GM23338 (cell line): ENCODE measurements at regions not wholly inside any gene's neighbourhood (a gene's known extent, or its start where the extent isn't known, plus 50 kb on each side); places are given as distances from the start of the nearest gene placed in this dataset.

Source experiments
- ATAC-seq: fragments of 200-7000 bp; cut with Tn5 transposase; 3 replicates; pipeline ENCODE4 v1.9.1; 2020
- DNase-seq: peaks from one replicate; pipeline ENCODE4 v3.0.0-alpha.2; 2015; ENCODE audit warnings: low spot score
- H2AFZ ChIP-seq: fragments of 200-600 bp; sonication (generic); 2 replicates; pipeline ENCODE4 v1.8.0; 2016; ENCODE audit warnings: antibody characterized with exemption, mild to moderate bottlenecking, moderate library complexity
- H3F3A ChIP-seq: fragments of 200-600 bp; sonication (generic); replicated peaks from 2 replicates; pipeline ENCODE4 v1.8.0; 2017; ENCODE audit warnings: antibody characterized with exemption, mixed run types, low read depth
- H3K27ac ChIP-seq: fragments of 200-600 bp; sonication (generic); 2 replicates; pipeline ENCODE4 v1.6.1; 2016; ENCODE audit warnings: low read depth
- H3K27me3 ChIP-seq: fragments of 200-600 bp; sonication (generic); 2 replicates; pipeline ENCODE4 v1.8.0; 2016; ENCODE audit warnings: mild to moderate bottlenecking, mixed run types, moderate library complexity; ENCODE audit not compliant: insufficient read depth
- H3K36me3 ChIP-seq: fragments of 200-600 bp; sonication (generic); 2 replicates; pipeline ENCODE4 v1.8.0; 2016; ENCODE audit warnings: mild to moderate bottlenecking; ENCODE audit not compliant: insufficient read depth
- H3K4me1 ChIP-seq: fragments of 200-600 bp; sonication (generic); 2 replicates; pipeline ENCODE4 v1.8.0; 2016; ENCODE audit warnings: mild to moderate bottlenecking, moderate library complexity; ENCODE audit not compliant: insufficient read depth
- H3K4me2 ChIP-seq: fragments of 200-600 bp; sonication (generic); 2 replicates; pipeline ENCODE4 v1.7.1; 2017; ENCODE audit warnings: mixed run types
- H3K4me3 ChIP-seq: fragments of 200-600 bp; sonication (generic); 2 replicates; pipeline ENCODE4 v1.6.1; 2016; ENCODE audit warnings: mixed run types
- H3K79me2 ChIP-seq: fragments of 200-600 bp; sonication (generic); replicated peaks from 2 replicates; pipeline ENCODE4 v1.8.0; 2017; ENCODE audit warnings: mild to moderate bottlenecking; ENCODE audit not compliant: insufficient read depth
- H3K9me2 ChIP-seq: fragments of 200-600 bp; sonication (generic); 2 replicates; pipeline ENCODE4 v1.8.0; 2017; ENCODE audit not compliant: insufficient read depth
- H4K20me1 ChIP-seq: fragments of 200-600 bp; sonication (generic); replicated peaks from 2 replicates; pipeline ENCODE4 v1.8.0; 2017; ENCODE audit warnings: mild to moderate bottlenecking; ENCODE audit not compliant: insufficient read depth
- H3K27ac Mint-ChIP-seq: 2 replicates; pipeline ENCODE4 v1.8.0; 2020; ENCODE audit warnings: inconsistent platforms, mild to moderate bottlenecking, moderate library complexity, mixed read lengths
- H3K27me3 Mint-ChIP-seq: 3 replicates; pipeline ENCODE4 v1.8.0; 2022; ENCODE audit warnings: low read depth, mild to moderate bottlenecking, moderate library complexity, mixed read lengths, inconsistent platforms; ENCODE audit not compliant: insufficient read depth, poor library complexity
- H3K36me3 Mint-ChIP-seq: 3 replicates; pipeline ENCODE4 v1.8.0; 2021; ENCODE audit warnings: low read depth, mild to moderate bottlenecking, inconsistent platforms, moderate library complexity, mixed read lengths
- H3K4me1 Mint-ChIP-seq: 3 replicates; pipeline ENCODE4 v1.8.0; 2020; ENCODE audit warnings: mild to moderate bottlenecking, inconsistent platforms, mixed read lengths
- H3K4me3 Mint-ChIP-seq: 3 replicates; pipeline ENCODE4 v1.8.0; 2021; ENCODE audit warnings: moderate library complexity, mild to moderate bottlenecking, inconsistent platforms, mixed read lengths
- H3K9me3 Mint-ChIP-seq: 3 replicates; pipeline ENCODE4 v1.8.0; 2020; ENCODE audit warnings: moderate library complexity, mild to moderate bottlenecking, inconsistent platforms, mixed read lengths
- CREB1 ChIP-seq: fragments of 250-450 bp; sonication (Bioruptor Pico); IDR thresholded peaks from 2 replicates; pipeline ENCODE4 v1.5.0; 2020; ENCODE audit warnings: low read depth, mild to moderate bottlenecking, moderate library complexity
- ETS1 ChIP-seq: IDR thresholded peaks from 2 replicates; pipeline ENCODE4 v1.6.1; 2016; ENCODE audit warnings: antibody characterized with exemption
- EZH2 ChIP-seq: fragments of 200-600 bp; sonication (generic); IDR thresholded peaks from one replicate; pipeline ENCODE4 v1.8.0; 2017; ENCODE audit warnings: antibody characterized with exemption, mild to moderate bottlenecking, low read depth; ENCODE audit not compliant: unreplicated experiment
- EZH2phosphoT487 ChIP-seq: fragments of 200-600 bp; sonication (generic); IDR thresholded peaks from one replicate; pipeline ENCODE4 v1.8.1; 2018; ENCODE audit warnings: antibody characterized with exemption; ENCODE audit not compliant: unreplicated experiment
- JUNB ChIP-seq: IDR thresholded peaks from one replicate; pipeline ENCODE4 v1.6.1; 2016; ENCODE audit warnings: antibody characterized with exemption; ENCODE audit not compliant: unreplicated experiment
- NANOG ChIP-seq: IDR thresholded peaks from 2 replicates; pipeline ENCODE4 v1.6.1; 2016; ENCODE audit warnings: antibody characterized with exemption, borderline replicate concordance
- ZNF331 ChIP-seq: fragments of 250-450 bp; sonication (Bioruptor Pico); IDR thresholded peaks from 2 replicates; pipeline ENCODE4 v1.5.0; 2020; ENCODE audit warnings: low read depth, mild to moderate bottlenecking, moderate library complexity
- ZNF462 ChIP-seq: fragments of 250-450 bp; sonication (Bioruptor Pico); IDR thresholded peaks from 2 replicates; pipeline ENCODE4 v1.5.0; 2020; ENCODE audit warnings: mild to moderate bottlenecking, moderate library complexity

DNA sequence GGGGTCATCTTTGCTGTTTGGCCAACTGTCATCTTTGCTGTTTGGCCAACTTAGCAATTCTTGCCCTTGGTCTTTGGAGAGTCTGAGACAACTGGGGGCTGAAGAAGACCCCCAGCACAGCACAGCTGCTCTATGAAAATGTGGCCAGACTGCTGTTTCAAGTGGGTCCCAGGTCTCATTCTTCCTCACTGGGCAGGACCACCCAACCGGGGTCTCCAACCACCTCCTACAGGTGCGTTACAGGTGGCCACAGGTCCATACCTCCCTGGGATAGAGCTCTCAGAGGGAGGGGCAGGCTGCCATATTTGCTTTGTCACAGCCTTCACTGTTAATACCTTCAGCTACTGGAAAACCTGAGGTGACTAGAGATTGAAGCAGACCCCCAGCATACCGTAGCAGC is 82.1 kb upstream of the TCEAL2 start:
- H3K9me3 Mint-ChIP-seq = peaks cover 11% of the 10 kb centered on the region
- TF ChIP-seq CREB1 (no peak), NANOG (no peak), ZNF331 (CRISPR knock-in tag) (no peak), EZH2phosphoT487 (no peak), ETS1 (no peak), EZH2 (no peak)

DNA sequence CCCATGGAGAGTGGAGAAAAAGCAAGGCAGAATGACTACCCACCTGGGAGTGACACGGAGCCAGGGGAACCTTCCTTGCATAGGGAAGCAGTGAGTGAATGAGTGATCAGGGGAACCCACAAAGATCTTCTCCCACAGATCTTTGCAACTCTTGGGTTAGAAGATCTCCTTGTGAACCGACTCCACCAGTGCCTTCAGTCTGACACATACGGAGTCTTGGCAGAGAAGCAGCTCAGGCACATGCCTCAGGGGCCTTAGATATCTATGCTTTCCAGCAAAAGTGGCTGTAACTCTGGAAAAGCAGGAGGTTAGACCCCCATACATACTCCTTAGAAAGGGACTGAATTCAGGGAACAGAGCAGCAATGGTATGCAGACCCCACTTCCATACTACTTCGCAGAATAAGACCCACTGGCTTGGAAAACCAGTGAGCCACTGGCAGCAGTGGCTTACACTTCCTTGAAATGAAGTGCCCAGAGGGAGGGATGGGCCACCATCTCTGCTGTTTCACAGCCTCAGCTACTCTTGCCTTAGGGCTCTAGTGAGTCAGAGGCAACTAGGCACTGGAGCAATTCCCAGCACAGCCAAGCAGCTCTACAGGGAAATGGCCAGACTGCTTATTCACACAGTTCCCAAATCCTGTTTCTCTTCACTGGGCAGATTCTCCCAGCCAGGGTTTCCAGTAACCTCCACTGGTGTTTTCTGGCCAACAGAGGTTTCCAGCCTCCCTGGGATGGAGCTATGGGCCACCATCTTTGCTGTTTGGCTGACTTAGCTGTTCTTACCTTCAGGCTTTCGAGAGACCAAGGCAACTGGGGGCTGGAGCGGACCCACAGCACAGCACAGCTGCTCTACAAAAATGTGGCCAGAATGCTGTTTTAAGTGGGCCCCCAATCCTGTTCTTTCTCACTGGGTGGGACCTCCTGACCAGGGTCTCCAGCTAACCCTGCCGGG is 82.8 kb upstream of the TCEAL2 start:
- Mint-ChIP-seq H3K4me3 (no peak overlapping the region), H3K4me1 (no peaks in the 10 kb centered on the region), H3K27me3 (peaks cover 2% of the 10 kb centered on the region), H3K9me3 (peaks cover 8% of the 10 kb centered on the region; the same call in 2 of the 3 replicates), H3K36me3 (no peaks in the 10 kb centered on the region), H3K27ac (no peak overlapping the region)
- no peaks in the 10 kb centered on the region for H4K20me1 ChIP-seq
- no peak for TF ChIP-seq ZNF462 (CRISPR knock-in tag)
- no peak for TF ChIP-seq JUNB
- TF ChIP-seq ZNF331 (CRISPR knock-in tag) = no peak
- no peak for TF ChIP-seq NANOG
- no peak for TF ChIP-seq EZH2phosphoT487
- H3K9me2 ChIP-seq = no peaks in the 10 kb centered on the region
- ATAC-seq (no peak), DNase-seq (no peak)
- H3K36me3 ChIP-seq = no peaks in the 10 kb centered on the region
- no peaks in the 10 kb centered on the region for H3K4me1 ChIP-seq
- no peak overlapping the region for H3K27ac ChIP-seq
- no peaks in the 10 kb centered on the region for H3F3A ChIP-seq
- no peaks in the 10 kb centered on the region for H3K27me3 ChIP-seq
- H2AFZ ChIP-seq = no peak overlapping the region
- no peaks in the 10 kb centered on the region for H3K79me2 ChIP-seq
- H3K4me2 ChIP-seq = no peak overlapping the region
- no peak overlapping the region for H3K4me3 ChIP-seq

More for the DNA sequence above, 82.1 kb upstream of the TCEAL2 start:
- ATAC-seq (no peak), DNase-seq (no peak)
- Histone ChIP-seq H4K20me1 (no peaks in the 10 kb centered on the region), H3K27me3 (no peaks in the 10 kb centered on the region), H3K36me3 (no peaks in the 10 kb centered on the region), H3K4me3 (no peak overlapping the region), H3K9me2 (no peaks in the 10 kb centered on the region), H3K4me1 (no peaks in the 10 kb centered on the region), H3F3A (no peaks in the 10 kb centered on the region), H2AFZ (no peak overlapping the region), H3K27ac (no peak overlapping the region), H3K79me2 (no peaks in the 10 kb centered on the region), H3K4me2 (no peak overlapping the region)
- Mint-ChIP-seq H3K27ac (no peak overlapping the region), H3K4me1 (no peaks in the 10 kb centered on the region), H3K27me3 (peaks cover 2% of the 10 kb centered on the region), H3K36me3 (no peaks in the 10 kb centered on the region; the same call in 2 of the 3 replicates), H3K4me3 (no peak overlapping the region)
